ENCODE measurements at regions not wholly inside any gene's neighbourhood (a gene's known extent, or its start where the extent isn't known, plus 50 kb on each side); places are given as distances from the start of the nearest gene placed in this dataset.

DNA sequence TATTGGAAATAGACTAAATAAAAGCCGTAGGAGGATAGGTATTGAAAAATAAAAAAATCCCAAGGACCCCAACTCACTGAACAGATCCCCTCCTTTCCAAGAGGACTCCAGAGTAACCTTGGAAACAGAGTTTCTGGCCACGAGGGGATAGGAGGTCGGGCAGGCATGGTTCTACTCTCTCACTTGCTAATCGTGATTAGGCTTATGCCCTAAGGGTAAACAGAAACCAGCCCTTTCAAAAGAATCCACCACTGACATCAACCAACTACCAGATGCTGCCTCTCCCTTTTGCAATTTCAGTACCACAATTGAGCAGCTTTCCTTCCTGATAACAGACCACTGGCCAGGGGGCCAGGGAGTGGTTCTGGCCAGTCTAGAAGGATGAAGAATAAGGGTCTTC, 477.8 kb downstream of the EIPR1 start:
- TF ChIP-seq, protein P1, sequence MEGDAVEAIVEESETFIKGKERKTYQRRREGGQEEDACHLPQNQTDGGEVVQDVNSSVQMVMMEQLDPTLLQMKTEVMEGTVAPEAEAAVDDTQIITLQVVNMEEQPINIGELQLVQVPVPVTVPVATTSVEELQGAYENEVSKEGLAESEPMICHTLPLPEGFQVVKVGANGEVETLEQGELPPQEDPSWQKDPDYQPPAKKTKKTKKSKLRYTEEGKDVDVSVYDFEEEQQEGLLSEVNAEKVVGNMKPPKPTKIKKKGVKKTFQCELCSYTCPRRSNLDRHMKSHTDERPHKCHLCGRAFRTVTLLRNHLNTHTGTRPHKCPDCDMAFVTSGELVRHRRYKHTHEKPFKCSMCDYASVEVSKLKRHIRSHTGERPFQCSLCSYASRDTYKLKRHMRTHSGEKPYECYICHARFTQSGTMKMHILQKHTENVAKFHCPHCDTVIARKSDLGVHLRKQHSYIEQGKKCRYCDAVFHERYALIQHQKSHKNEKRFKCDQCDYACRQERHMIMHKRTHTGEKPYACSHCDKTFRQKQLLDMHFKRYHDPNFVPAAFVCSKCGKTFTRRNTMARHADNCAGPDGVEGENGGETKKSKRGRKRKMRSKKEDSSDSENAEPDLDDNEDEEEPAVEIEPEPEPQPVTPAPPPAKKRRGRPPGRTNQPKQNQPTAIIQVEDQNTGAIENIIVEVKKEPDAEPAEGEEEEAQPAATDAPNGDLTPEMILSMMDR (IDR thresholded peaks at IDR 0.05; ENCODE audit: low read length): no peak
- no peak for TF ChIP-seq EZH2 (IDR thresholded peaks at IDR 0.05; ENCODE audit: borderline replicate concordance, low read length)
